ENCODE measurements at regions not wholly inside any gene's neighbourhood (a gene's known extent, or its start where the extent isn't known, plus 50 kb on each side); places are given as distances from the start of the nearest gene placed in this dataset.
"Not testable (repeated sequence)": the region's sequence is repeated elsewhere in the genome, so short reads cannot be mapped to it uniquely, and the experiment has no call there.

- no peaks in the 10 kb centered on the region for H3K4me1 ChIP-seq
- no peak overlapping the region for H3K27ac ChIP-seq
- H3K27me3 ChIP-seq = no peaks in the 10 kb centered on the region
- DNase-seq = no peak
- H3K4me3 ChIP-seq = no peak overlapping the region
- no peaks in the 10 kb centered on the region for H3K9me3 ChIP-seq (replicated peaks)
- no peaks in the 10 kb centered on the region for H3K36me3 ChIP-seq
These were observed 119.0 kb upstream of the KLF12 start for GRCh38 chr13:74253161-74253560.

- Histone ChIP-seq H3K36me3 (no peaks in the 10 kb centered on the region), H3K4me3 (no peak overlapping the region), H3K4me1 (no peaks in the 10 kb centered on the region), H3K27ac (no peak overlapping the region), H3K27me3 (no peaks in the 10 kb centered on the region), H3K9me3 (replicated peaks) (no peaks in the 10 kb centered on the region)
- DNase-seq = no peak
These were observed 117.7 kb upstream of the KLF12 start for GRCh38 chr13:74251778-74252519.

GRCh38 chr13:74250738-74251190 lies 116.6 kb upstream of the KLF12 start:
- H3K4me1 ChIP-seq = no peaks in the 10 kb centered on the region
- H3K27ac ChIP-seq = no peak overlapping the region
- no peak overlapping the region for H3K4me3 ChIP-seq
- H3K36me3 ChIP-seq = no peaks in the 10 kb centered on the region
- no peaks in the 10 kb centered on the region for H3K27me3 ChIP-seq
- no peak for DNase-seq
- no peaks in the 10 kb centered on the region for H3K9me3 ChIP-seq (replicated peaks)

GRCh38 chr13:74248477-74248876 lies 114.3 kb upstream of the KLF12 start:
- H3K4me3 ChIP-seq = no peak overlapping the region
- H3K36me3 ChIP-seq = no peaks in the 10 kb centered on the region
- H3K27me3 ChIP-seq = no peaks in the 10 kb centered on the region
- no peak overlapping the region for H3K27ac ChIP-seq
- H3K4me1 ChIP-seq = no peaks in the 10 kb centered on the region
- DNase-seq = no peak
- H3K9me3 ChIP-seq (replicated peaks) = no peaks in the 10 kb centered on the region

- Histone ChIP-seq H3K36me3 (no peaks in the 10 kb centered on the region), H3K27ac (no peak overlapping the region), H3K9me3 (replicated peaks) (no peaks in the 10 kb centered on the region), H3K4me1 (no peaks in the 10 kb centered on the region), H3K27me3 (no peaks in the 10 kb centered on the region), H3K4me3 (no peak overlapping the region)
- DNase-seq = no peak
These were observed 112.3 kb upstream of the KLF12 start for GRCh38 chr13:74246487-74246886.

DNA sequence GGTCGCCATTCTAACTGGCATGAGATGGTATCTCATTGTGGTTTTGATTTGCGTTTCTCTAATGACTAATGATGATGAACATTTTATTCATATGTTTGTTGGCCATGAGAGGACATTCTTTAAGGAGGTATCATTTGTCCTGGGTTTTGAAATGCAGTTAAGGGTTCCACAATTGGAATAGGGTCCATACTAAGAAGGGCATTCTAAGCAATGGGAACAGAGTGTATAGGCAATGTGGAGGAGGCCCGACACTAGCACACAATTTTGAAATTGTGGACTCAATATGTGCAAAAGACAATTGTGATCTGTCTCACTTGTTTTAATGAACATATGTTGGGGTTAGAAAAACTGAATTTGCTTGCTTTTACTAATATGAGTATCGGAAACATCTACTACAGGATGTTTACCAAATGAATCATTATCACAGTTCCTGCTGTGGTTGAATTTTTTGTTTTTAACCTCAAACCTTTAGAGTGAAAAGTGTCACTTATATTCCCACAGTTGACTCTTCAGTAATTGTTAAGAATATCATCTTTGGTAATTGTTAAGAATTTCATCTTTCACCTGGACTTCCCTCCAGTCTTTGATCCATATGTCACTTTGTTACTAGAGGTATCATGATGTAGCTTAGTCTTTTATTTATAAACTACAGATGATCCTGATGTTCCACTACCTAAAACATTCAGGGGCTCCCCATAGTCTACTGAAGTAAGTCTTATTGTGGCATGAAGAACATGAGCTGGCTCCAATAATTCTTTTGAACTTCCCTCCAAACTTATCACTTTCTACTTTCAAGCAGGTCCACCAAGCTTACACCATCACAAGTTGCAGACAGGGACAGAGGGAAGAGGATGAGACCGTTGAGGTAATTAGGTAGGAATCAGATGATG lies 109.7 kb upstream of the KLF12 start:
- Histone ChIP-seq H3K9me3 (replicated peaks) (no peaks in the 10 kb centered on the region), H3K4me3 (no peak overlapping the region), H3K4me1 (no peaks in the 10 kb centered on the region), H3K36me3 (no peaks in the 10 kb centered on the region), H3K27ac (no peak overlapping the region), H3K27me3 (no peaks in the 10 kb centered on the region)
- DNase-seq = no peak

- H3K9me3 ChIP-seq (replicated peaks); H3K36me3 ChIP-seq; H3K27me3 ChIP-seq; H3K4me1 ChIP-seq; H3K4me3 ChIP-seq; DNase-seq; H3K27ac ChIP-seq: not testable (repeated sequence)
These were observed 107.1 kb upstream of the KLF12 start for GRCh38 chr13:74241343-74241742.

DNA sequence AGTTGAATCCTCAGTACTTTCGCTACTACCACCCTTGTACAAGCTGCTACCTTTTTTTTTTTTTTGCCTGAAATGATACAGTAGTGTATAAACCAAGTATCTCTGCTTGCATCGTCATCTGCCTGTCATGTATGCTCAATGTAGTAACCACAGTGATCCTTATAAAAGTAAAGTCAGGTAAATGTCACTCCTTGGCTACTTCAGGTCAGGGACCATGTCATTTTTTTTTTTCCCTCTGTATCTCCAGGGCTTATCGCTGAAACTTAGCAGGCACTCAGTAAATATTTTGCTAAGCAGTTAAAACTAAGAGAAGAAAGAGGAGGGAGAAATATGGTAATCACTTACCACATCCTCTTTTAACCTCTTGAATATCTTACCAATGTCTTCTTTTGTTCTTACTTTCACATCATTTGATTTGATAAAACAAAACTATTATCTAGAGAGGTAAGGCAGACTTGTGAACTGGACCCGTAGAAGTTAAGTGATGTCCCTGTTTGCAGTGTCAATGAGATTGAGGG lies 96.8 kb upstream of the KLF12 start:
- Histone ChIP-seq H3K4me3 (no peak overlapping the region), H3K9me3 (replicated peaks) (no peaks in the 10 kb centered on the region), H3K36me3 (no peaks in the 10 kb centered on the region), H3K27ac (no peak overlapping the region), H3K27me3 (no peaks in the 10 kb centered on the region), H3K4me1 (no peaks in the 10 kb centered on the region)
- DNase-seq = no peak

DNA sequence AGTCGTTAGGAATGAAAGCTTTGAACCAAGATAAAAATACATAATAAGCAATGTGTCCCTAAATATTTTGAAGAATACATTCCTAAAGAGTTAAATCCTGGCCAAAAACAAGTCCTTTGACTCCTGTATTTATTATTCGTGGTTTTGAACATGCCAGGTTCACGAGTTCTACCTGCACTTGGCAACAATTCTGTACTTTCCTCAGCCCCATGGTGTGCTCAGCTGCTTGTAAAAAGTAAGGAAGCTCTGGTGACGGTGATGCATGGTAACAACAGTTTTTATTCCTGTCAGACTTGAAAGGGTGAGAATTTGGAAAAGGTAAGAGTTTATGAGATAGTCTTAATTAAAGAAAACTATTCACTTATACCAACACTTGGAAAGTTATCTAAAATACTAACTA lies 95.0 kb upstream of the KLF12 start:
- H3K36me3 ChIP-seq = no peaks in the 10 kb centered on the region
- no peaks in the 10 kb centered on the region for H3K27me3 ChIP-seq
- H3K4me1 ChIP-seq = no peaks in the 10 kb centered on the region
- no peak overlapping the region for H3K4me3 ChIP-seq
- H3K27ac ChIP-seq = no peak overlapping the region
- no peaks in the 10 kb centered on the region for H3K9me3 ChIP-seq (replicated peaks)
- no peak for DNase-seq

DNA sequence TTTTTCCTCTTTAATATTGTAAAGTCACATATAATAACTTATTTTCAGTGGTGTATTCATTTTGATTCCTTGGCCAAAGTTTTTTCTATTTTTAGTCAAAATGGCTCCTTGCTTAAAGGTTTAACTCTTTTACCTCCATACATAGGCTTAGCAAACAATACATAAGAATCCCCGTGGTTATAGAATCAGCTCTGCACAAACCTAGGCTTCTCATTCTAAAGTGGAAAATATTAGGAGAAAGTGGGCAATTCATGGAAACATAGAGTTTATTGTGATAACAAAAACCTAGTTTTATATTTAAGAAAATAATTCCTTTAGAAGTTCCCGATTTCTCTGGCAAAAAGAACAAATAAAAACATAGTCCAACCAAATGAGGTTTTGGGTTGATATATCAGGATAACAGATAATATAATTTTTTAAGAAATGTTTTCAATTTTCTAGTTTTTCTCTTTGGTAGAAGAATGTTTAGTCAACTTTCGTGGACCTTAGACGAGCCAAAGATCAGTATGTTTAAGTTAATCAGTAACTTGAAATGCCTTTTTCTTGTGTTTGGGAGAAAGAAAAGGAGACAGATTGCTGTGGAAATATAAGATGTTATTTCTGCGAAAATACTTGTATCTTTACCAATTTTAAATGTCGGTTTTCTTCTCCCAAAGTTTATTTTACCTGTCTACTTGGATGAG lies 93.4 kb upstream of the KLF12 start:
- Histone ChIP-seq H3K36me3 (no peaks in the 10 kb centered on the region), H3K27me3 (no peaks in the 10 kb centered on the region), H3K9me3 (replicated peaks) (no peaks in the 10 kb centered on the region), H3K4me1 (no peaks in the 10 kb centered on the region), H3K4me3 (no peak overlapping the region), H3K27ac (no peak overlapping the region)
- no peak for DNase-seq

GRCh38 chr13:74226791-74227475 lies 92.7 kb upstream of the KLF12 start:
- Histone ChIP-seq H3K27me3 (no peaks in the 10 kb centered on the region), H3K4me3 (no peak overlapping the region), H3K36me3 (no peaks in the 10 kb centered on the region), H3K4me1 (no peaks in the 10 kb centered on the region), H3K9me3 (replicated peaks) (no peaks in the 10 kb centered on the region), H3K27ac (no peak overlapping the region)
- peak in 1 of 2 experiments; percentile 16 for DNase-seq

GRCh38 chr13:74221752-74222151 lies 87.5 kb upstream of the KLF12 start:
- no peaks in the 10 kb centered on the region for H3K36me3 ChIP-seq
- no peaks in the 10 kb centered on the region for H3K9me3 ChIP-seq (replicated peaks)
- no peak overlapping the region for H3K27ac ChIP-seq
- H3K4me1 ChIP-seq = peaks cover 8% of the 10 kb centered on the region
- no peak overlapping the region for H3K4me3 ChIP-seq
- no peaks in the 10 kb centered on the region for H3K27me3 ChIP-seq
- no peak for DNase-seq

- Histone ChIP-seq H3K27me3 (no peaks in the 10 kb centered on the region), H3K36me3 (no peaks in the 10 kb centered on the region), H3K4me1 (peaks cover 8% of the 10 kb centered on the region), H3K4me3 (no peak overlapping the region), H3K27ac (no peak overlapping the region), H3K9me3 (replicated peaks) (no peaks in the 10 kb centered on the region)
- no peak for DNase-seq
These were observed 85.4 kb upstream of the KLF12 start for GRCh38 chr13:74219566-74219965.

GRCh38 chr13:74218291-74218690 lies 84.1 kb upstream of the KLF12 start:
- no peaks in the 10 kb centered on the region for H3K36me3 ChIP-seq
- no peak for DNase-seq
- H3K27ac ChIP-seq = no peak overlapping the region
- H3K9me3 ChIP-seq (replicated peaks) = no peaks in the 10 kb centered on the region
- H3K4me1 ChIP-seq = peaks cover 8% of the 10 kb centered on the region
- H3K27me3 ChIP-seq = no peaks in the 10 kb centered on the region
- no peak overlapping the region for H3K4me3 ChIP-seq

Data from SJCRH30 (cell line).